WERI-Rb-1 (cell line): ENCODE measurements at regions not wholly inside any gene's neighbourhood (a gene's known extent, or its start where the extent isn't known, plus 50 kb on each side); places are given as distances from the start of the nearest gene placed in this dataset.
A peak's percentile ranks its signal among the peaks of the same experiment; 100 is the strongest.

Experiments used
- DNase-seq: peaks from one replicate; pipeline ENCODE4 v3.0.0-alpha.2; 2020
- H3K27ac ChIP-seq: fragments of 250-450 bp; sonication (Bioruptor Pico); 2 replicates; pipeline ENCODE4 v1.5.1; 2020; ENCODE audit warnings: mild to moderate bottlenecking, moderate library complexity
- H3K27me3 ChIP-seq: fragments of 250-450 bp; sonication (Bioruptor Pico); 2 replicates; pipeline ENCODE4 v1.5.1; 2021; ENCODE audit warnings: mild to moderate bottlenecking, low read depth, moderate library complexity; ENCODE audit not compliant: insufficient read depth, severe bottlenecking
- H3K36me3 ChIP-seq: fragments of 250-450 bp; sonication (Bioruptor Pico); 2 replicates; pipeline ENCODE4 v1.5.1; 2020; ENCODE audit warnings: mild to moderate bottlenecking, moderate library complexity
- H3K4me3 ChIP-seq: 2 replicates; pipeline ENCODE4 v1.5.1; 2011; ENCODE audit warnings: low read depth, mild to moderate bottlenecking, control low read depth, low read length
- H3K9me3 ChIP-seq: fragments of 250-450 bp; sonication (Bioruptor Pico); 2 replicates; pipeline ENCODE4 v1.5.1; 2021; ENCODE audit warnings: mild to moderate bottlenecking, moderate library complexity; ENCODE audit not compliant: severe bottlenecking
- CTCF ChIP-seq: IDR thresholded peaks from 2 replicates; pipeline ENCODE4 v1.5.1; 2011; ENCODE audit warnings: low read depth, mild to moderate bottlenecking, control low read depth, inconsistent platforms, low read length

- TF ChIP-seq CTCF: no peak
- peak; percentile 17 for DNase-seq
- Histone ChIP-seq H3K27ac (no peak overlapping the region), H3K36me3 (no peaks in the 10 kb centered on the region), H3K27me3 (no peaks in the 10 kb centered on the region), H3K4me3 (no peak overlapping the region), H3K9me3 (no peaks in the 10 kb centered on the region)
Observed at GRCh38 chr1:88228114-88228513, 456.0 kb upstream of the PKN2 start.

- H3K4me3 ChIP-seq: no peak overlapping the region
- no peak for DNase-seq
- H3K36me3 ChIP-seq: no peaks in the 10 kb centered on the region
- H3K27ac ChIP-seq: no peak overlapping the region
- H3K27me3 ChIP-seq: no peaks in the 10 kb centered on the region
- H3K9me3 ChIP-seq: no peaks in the 10 kb centered on the region
- TF ChIP-seq CTCF: no peak
Observed at GRCh38 chr1:88230126-88230525, 453.9 kb upstream of the PKN2 start.

- TF ChIP-seq CTCF: 0 out of 2 replicates have a peak, but pooled peaks have one; percentile 1
- DNase-seq: peak; percentile 38
- H3K27ac ChIP-seq: no peak overlapping the region
- no peak overlapping the region for H3K4me3 ChIP-seq
- H3K27me3 ChIP-seq: no peaks in the 10 kb centered on the region
- H3K36me3 ChIP-seq: no peaks in the 10 kb centered on the region
- H3K9me3 ChIP-seq: no peaks in the 10 kb centered on the region
Observed at GRCh38 chr1:88237058-88237457, 447.0 kb upstream of the PKN2 start.

- no peak for DNase-seq
- no peaks in the 10 kb centered on the region for H3K9me3 ChIP-seq
- no peak for TF ChIP-seq CTCF
Observed at GRCh38 chr1:88239205-88239604, 444.9 kb upstream of the PKN2 start.

GRCh38 chr1:88247666-88248065, 436.4 kb upstream of the PKN2 start:
- Histone ChIP-seq H3K27ac (no peak overlapping the region), H3K27me3 (no peaks in the 10 kb centered on the region), H3K9me3 (peaks cover 3% of the 10 kb centered on the region), H3K36me3 (no peaks in the 10 kb centered on the region), H3K4me3 (no peak overlapping the region)
- no peak for DNase-seq
- TF ChIP-seq CTCF: no peak

More at GRCh38 chr1:88239205-88239604, 444.9 kb upstream of the PKN2 start:
- H3K36me3 ChIP-seq: no peaks in the 10 kb centered on the region
- H3K4me3 ChIP-seq: no peak overlapping the region
- no peaks in the 10 kb centered on the region for H3K27me3 ChIP-seq
- H3K27ac ChIP-seq: no peak overlapping the region

- Histone ChIP-seq H3K27ac (no peak overlapping the region), H3K27me3 (no peaks in the 10 kb centered on the region), H3K9me3 (no peaks in the 10 kb centered on the region), H3K4me3 (no peak overlapping the region), H3K36me3 (no peaks in the 10 kb centered on the region)
- no peak for DNase-seq
- TF ChIP-seq CTCF: no peak
Observed at GRCh38 chr1:88250915-88251314, 433.2 kb upstream of the PKN2 start.
